PC-3 (cell line): ENCODE measurements at regions not wholly inside any gene's neighbourhood (a gene's known extent, or its start where the extent isn't known, plus 50 kb on each side); places are given as distances from the start of the nearest gene placed in this dataset.

Experiments used
- ATAC-seq: fragments of 200-7000 bp; cut with Tn5 transposase; 2 replicates; pipeline ENCODE4 v1.9.1; 2020; ENCODE audit warnings: mild to moderate bottlenecking, moderate library complexity
- BruUV-seq: library from RNA; stranded (reverse); fragments of 400-500 nt; replicated peaks from 2 replicates; lab custom pipeline; 2021; lab: Mats Ljungman, UMichigan
- CTCF ChIA-PET: fragments of 300-600 bp; sonication (Branson Sonifier 250); formaldehyde crosslinking; loops from one replicate; lab custom pipeline; 2022; ENCODE audit warnings: antibody characterized with exemption; lab: Charles Lee
- POLR2A ChIA-PET: fragments of 300-600 bp; sonication (Branson Sonifier 250); formaldehyde crosslinking; loops from one replicate; lab custom pipeline; 2022; ENCODE audit warnings: antibody characterized with exemption; ENCODE audit not compliant: unreplicated experiment; lab: Charles Lee
- DNase-seq: peaks from one replicate; pipeline ENCODE4 v3.0.0-alpha.2; 2015
- H2AFZ ChIP-seq: fragments of 300-600 bp; sonication (generic); 2 replicates; pipeline ENCODE4 v1.6.0; 2016; ENCODE audit warnings: antibody characterized with exemption, low read length
- H3F3A ChIP-seq: fragments of 300-600 bp; sonication (generic); one replicate; pipeline ENCODE4 v1.6.0; 2017; ENCODE audit warnings: antibody characterized with exemption, low read length, control low read depth, mild to moderate bottlenecking; ENCODE audit not compliant: unreplicated experiment
- H3K27ac ChIP-seq: fragments of 300-600 bp; sonication (generic); 2 replicates; pipeline ENCODE4 v1.5.1; 2016; ENCODE audit warnings: mild to moderate bottlenecking, low read length
- H3K27me3 ChIP-seq: fragments of 300-600 bp; sonication (generic); 2 replicates; pipeline ENCODE4 v1.6.1; 2016; ENCODE audit warnings: low read length, mixed read lengths
- H3K36me3 ChIP-seq: fragments of 300-600 bp; sonication (generic); 2 replicates; pipeline ENCODE4 v1.6.1; 2016; ENCODE audit warnings: low read depth, mixed run types, low read length, mixed read lengths
- H3K4me1 ChIP-seq: fragments of 300-600 bp; sonication (generic); 2 replicates; pipeline ENCODE4 v1.5.1; 2016; ENCODE audit warnings: low read length; ENCODE audit not compliant: insufficient read depth
- H3K4me2 ChIP-seq: fragments of 300-600 bp; sonication (generic); 2 replicates; pipeline ENCODE4 v1.6.0; 2016; ENCODE audit warnings: low read length
- H3K4me3 ChIP-seq: fragments of 300-600 bp; sonication (generic); 2 replicates; pipeline ENCODE4 v1.5.1; 2016; ENCODE audit warnings: mild to moderate bottlenecking, low read length, mixed read lengths
- H3K79me2 ChIP-seq: fragments of 300-600 bp; sonication (generic); 2 replicates; pipeline ENCODE4 v1.6.1; 2017; ENCODE audit warnings: low read length, mixed read lengths
- H3K9ac ChIP-seq: fragments of 300-600 bp; sonication (generic); 2 replicates; pipeline ENCODE4 v1.6.0; 2016; ENCODE audit warnings: mild to moderate bottlenecking, low read length
- H3K9me2 ChIP-seq: fragments of 300-600 bp; sonication (generic); replicated peaks from 2 replicates; pipeline ENCODE4 v1.6.1; 2016; ENCODE audit warnings: mixed run types, low read length, mixed read lengths
- H3K9me3 ChIP-seq: fragments of 300-600 bp; sonication (generic); 2 replicates; pipeline ENCODE4 v1.6.1; 2016; ENCODE audit warnings: low read length, mixed read lengths
- H4K20me1 ChIP-seq: fragments of 300-600 bp; sonication (generic); 2 replicates; pipeline ENCODE4 v1.6.1; 2016; ENCODE audit warnings: low read length, mixed read lengths
- EZH2 ChIP-seq: fragments of 300-600 bp; sonication (generic); IDR thresholded peaks from one replicate; pipeline ENCODE4 v1.6.1; 2017; ENCODE audit warnings: antibody characterized with exemption, mild to moderate bottlenecking, low read length; ENCODE audit not compliant: unreplicated experiment
- EZH2phosphoT487 ChIP-seq: fragments of 300-600 bp; sonication (generic); IDR thresholded peaks from 2 replicates; pipeline ENCODE4 v1.6.1; 2018; ENCODE audit warnings: mild to moderate bottlenecking, antibody characterized with exemption, low read length, borderline replicate concordance
- intact Hi-C: fragments of 100-400 bp; cut with micrococcal nuclease; formaldehyde crosslinking; loops from 2 replicates; pipeline ENCODE4 v1.9.0; 2023
- TF ChIP-seq, protein P1 (sequence below): fragments of 300-600 bp; sonication (generic); conservative IDR thresholded peaks from 2 replicates; pipeline ENCODE4 v1.5.1; 2017; ENCODE audit warnings: antibody characterized with exemption, low read depth, mild to moderate bottlenecking, low read length

DNA sequence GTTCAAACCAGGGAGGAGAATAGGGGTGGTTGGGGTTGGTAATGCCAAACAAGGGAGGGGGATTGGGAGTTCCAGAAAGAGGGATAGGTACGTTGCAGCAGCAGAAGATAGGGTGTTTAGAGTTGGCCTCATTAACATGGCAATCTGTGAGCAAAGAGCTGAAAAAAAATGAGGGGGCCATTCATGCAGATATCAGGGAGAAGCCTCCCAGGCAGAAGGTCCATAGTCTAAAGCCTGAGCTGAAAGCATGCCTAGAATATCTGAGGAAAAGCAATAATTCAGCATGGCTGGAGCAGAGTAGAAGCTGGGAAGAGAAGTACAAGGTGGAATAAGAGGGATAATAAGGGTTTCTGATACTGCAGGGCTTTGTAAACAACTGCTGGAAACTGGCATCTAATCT lies 550.9 kb upstream of the LCORL start:
- CTCF ChIA-PET: no interaction called here

DNA sequence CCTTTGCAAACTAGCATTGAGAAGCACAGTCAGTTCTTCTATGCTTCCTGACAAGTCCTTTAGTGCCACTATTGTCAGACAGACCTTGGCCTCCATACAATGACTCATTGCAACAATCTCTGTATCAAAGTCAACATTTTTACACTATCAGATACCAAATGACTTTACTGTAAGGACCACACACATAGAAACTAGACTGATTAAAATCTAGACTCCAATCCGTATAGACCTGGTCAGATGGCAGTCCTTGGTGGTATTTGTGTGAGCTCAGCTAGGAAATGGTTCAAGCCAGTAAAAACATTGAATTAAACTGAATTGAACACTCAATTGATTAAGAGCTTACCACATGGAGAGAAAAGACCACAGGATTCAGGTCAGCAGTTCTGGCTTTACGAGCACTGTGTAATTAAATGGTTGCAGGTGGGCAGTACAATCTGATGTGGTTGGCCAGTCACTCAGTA lies 549.8 kb upstream of the LCORL start:
- Histone ChIP-seq H3K36me3 (no peaks in the 10 kb centered on the region), H4K20me1 (no peaks in the 10 kb centered on the region), H3K9me3 (no peaks in the 10 kb centered on the region), H3K27ac (no peak overlapping the region), H3K27me3 (no peaks in the 10 kb centered on the region), H3F3A (no peaks in the 10 kb centered on the region), H3K79me2 (no peaks in the 10 kb centered on the region), H3K9me2 (no peaks in the 10 kb centered on the region), H2AFZ (no peak overlapping the region), H3K4me1 (no peaks in the 10 kb centered on the region), H3K9ac (no peak overlapping the region), H3K4me2 (no peak overlapping the region), H3K4me3 (no peak overlapping the region)
- CTCF ChIA-PET: no interaction called here
- TF ChIP-seq EZH2phosphoT487 (no peak), EZH2 (no peak)
- TF ChIP-seq, protein P1, sequence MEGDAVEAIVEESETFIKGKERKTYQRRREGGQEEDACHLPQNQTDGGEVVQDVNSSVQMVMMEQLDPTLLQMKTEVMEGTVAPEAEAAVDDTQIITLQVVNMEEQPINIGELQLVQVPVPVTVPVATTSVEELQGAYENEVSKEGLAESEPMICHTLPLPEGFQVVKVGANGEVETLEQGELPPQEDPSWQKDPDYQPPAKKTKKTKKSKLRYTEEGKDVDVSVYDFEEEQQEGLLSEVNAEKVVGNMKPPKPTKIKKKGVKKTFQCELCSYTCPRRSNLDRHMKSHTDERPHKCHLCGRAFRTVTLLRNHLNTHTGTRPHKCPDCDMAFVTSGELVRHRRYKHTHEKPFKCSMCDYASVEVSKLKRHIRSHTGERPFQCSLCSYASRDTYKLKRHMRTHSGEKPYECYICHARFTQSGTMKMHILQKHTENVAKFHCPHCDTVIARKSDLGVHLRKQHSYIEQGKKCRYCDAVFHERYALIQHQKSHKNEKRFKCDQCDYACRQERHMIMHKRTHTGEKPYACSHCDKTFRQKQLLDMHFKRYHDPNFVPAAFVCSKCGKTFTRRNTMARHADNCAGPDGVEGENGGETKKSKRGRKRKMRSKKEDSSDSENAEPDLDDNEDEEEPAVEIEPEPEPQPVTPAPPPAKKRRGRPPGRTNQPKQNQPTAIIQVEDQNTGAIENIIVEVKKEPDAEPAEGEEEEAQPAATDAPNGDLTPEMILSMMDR: no peak
- BruUV-seq: no TSS peak
- intact Hi-C loops: no loop called here
- DNase-seq (no peak), ATAC-seq (no peak)
- POLR2A ChIA-PET: no interaction called here

More for the DNA sequence above, 550.9 kb upstream of the LCORL start:
- Histone ChIP-seq H4K20me1 (no peaks in the 10 kb centered on the region), H3K4me3 (no peak overlapping the region), H3K4me1 (no peaks in the 10 kb centered on the region), H3K27ac (no peak overlapping the region), H3K9me3 (no peaks in the 10 kb centered on the region), H3K27me3 (no peaks in the 10 kb centered on the region), H3K36me3 (no peaks in the 10 kb centered on the region), H3K9me2 (no peaks in the 10 kb centered on the region), H3K9ac (no peak overlapping the region), H3K79me2 (no peaks in the 10 kb centered on the region), H2AFZ (no peak overlapping the region), H3K4me2 (no peak overlapping the region), H3F3A (no peaks in the 10 kb centered on the region)
- POLR2A ChIA-PET: no interaction called here
- TF ChIP-seq EZH2phosphoT487 (no peak), EZH2 (no peak)
- TF ChIP-seq, protein P1: no peak
- no TSS peak for BruUV-seq
- ATAC-seq: no peak
- intact Hi-C loops: no loop called here
- no peak for DNase-seq

DNA sequence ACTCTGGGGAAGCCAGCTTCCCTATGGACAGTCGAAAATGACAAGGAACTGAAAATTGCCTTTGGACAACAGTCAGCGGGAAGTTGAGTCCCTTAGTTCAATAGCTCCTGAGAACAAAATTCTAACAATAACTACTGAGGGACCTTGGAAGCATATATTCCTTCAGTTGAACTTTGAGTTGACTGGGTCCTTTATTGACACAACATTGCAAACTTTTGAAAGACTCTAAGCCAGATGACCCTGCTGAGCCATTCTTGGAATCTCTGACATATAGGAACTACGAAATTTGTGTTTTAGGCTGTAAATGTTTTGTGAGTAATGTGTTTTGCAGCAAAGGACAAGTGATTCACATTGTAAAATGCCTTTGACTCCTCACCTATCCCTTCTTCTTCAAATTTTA lies 548.8 kb upstream of the LCORL start:
- Histone ChIP-seq H3K9me3 (no peaks in the 10 kb centered on the region), H3K9ac (no peak overlapping the region), H3K27ac (no peak overlapping the region), H3K4me2 (no peak overlapping the region), H2AFZ (no peak overlapping the region), H3F3A (no peaks in the 10 kb centered on the region), H3K4me1 (no peaks in the 10 kb centered on the region), H3K9me2 (no peaks in the 10 kb centered on the region), H3K27me3 (no peaks in the 10 kb centered on the region), H4K20me1 (no peaks in the 10 kb centered on the region), H3K4me3 (no peak overlapping the region), H3K79me2 (no peaks in the 10 kb centered on the region), H3K36me3 (no peaks in the 10 kb centered on the region)
- TF ChIP-seq, protein P1: no peak
- TF ChIP-seq EZH2phosphoT487 (no peak), EZH2 (no peak)
- no TSS peak for BruUV-seq
- intact Hi-C loops: no loop called here
- no peak for ATAC-seq
- no peak for DNase-seq
- ChIA-PET CTCF (no interaction called here), POLR2A (no interaction called here)
